Neural crest cell (in vitro differentiated cells): ENCODE measurements at regions not wholly inside any gene's neighbourhood (a gene's known extent, or its start where the extent isn't known, plus 50 kb on each side); places are given as distances from the start of the nearest gene placed in this dataset.

Source experiments
- DNase-seq: peaks from one replicate; pipeline ENCODE4 v3.0.0; 2021; ENCODE audit warnings: low read depth, mixed read lengths, low spot score
- H3K27ac Mint-ChIP-seq: one replicate; pipeline ENCODE4 v1.8.0; 2021; ENCODE audit warnings: mild to moderate bottlenecking, mixed read lengths; ENCODE audit not compliant: unreplicated experiment
- H3K27me3 Mint-ChIP-seq: 2 replicates; pipeline ENCODE4 v1.8.0; 2021; ENCODE audit warnings: low read depth, mild to moderate bottlenecking, mixed read lengths
- H3K36me3 Mint-ChIP-seq: 2 replicates; pipeline ENCODE4 v1.8.0; 2021; ENCODE audit warnings: low read depth, mild to moderate bottlenecking, mixed read lengths
- H3K4me1 Mint-ChIP-seq: 2 replicates; pipeline ENCODE4 v1.8.0; 2021; ENCODE audit warnings: mixed read lengths
- H3K4me3 Mint-ChIP-seq: one replicate; pipeline ENCODE4 v1.8.0; 2021; ENCODE audit warnings: mild to moderate bottlenecking, mixed read lengths
- H3K9me3 Mint-ChIP-seq: 2 replicates; pipeline ENCODE4 v1.8.0; 2021; ENCODE audit warnings: mixed read lengths
- CTCF ChIP-seq: fragments of 200-600 bp; sonication (generic); conservative IDR thresholded peaks from 2 replicates; pipeline ENCODE4 v1.5.0; 2021; ENCODE audit warnings: antibody characterized with exemption, mild to moderate bottlenecking

- no peak for TF ChIP-seq CTCF
- Mint-ChIP-seq H3K9me3 (no peaks in the 10 kb centered on the region), H3K4me3 (no peak overlapping the region), H3K27ac (no peak overlapping the region), H3K27me3 (no peaks in the 10 kb centered on the region), H3K4me1 (no peaks in the 10 kb centered on the region), H3K36me3 (no peaks in the 10 kb centered on the region)
- no peak for DNase-seq
Measured at GRCh38 chr4:32876546-32876945, 2156.4 kb downstream of the PCDH7 start.

- H3K27ac Mint-ChIP-seq = no peak overlapping the region
- H3K27me3 Mint-ChIP-seq = no peaks in the 10 kb centered on the region
- no peaks in the 10 kb centered on the region for H3K4me1 Mint-ChIP-seq
- DNase-seq = no peak
- H3K9me3 Mint-ChIP-seq = no peaks in the 10 kb centered on the region
- no peak overlapping the region for H3K4me3 Mint-ChIP-seq
- no peak for TF ChIP-seq CTCF
- H3K36me3 Mint-ChIP-seq = no peaks in the 10 kb centered on the region
Measured at GRCh38 chr4:32879913-32880312, 2159.7 kb downstream of the PCDH7 start.

GRCh38 chr4:32884198-32884597 is 2164.0 kb downstream of the PCDH7 start:
- Mint-ChIP-seq H3K27me3 (no peaks in the 10 kb centered on the region), H3K4me1 (no peaks in the 10 kb centered on the region), H3K27ac (no peak overlapping the region), H3K36me3 (no peaks in the 10 kb centered on the region), H3K9me3 (peaks cover 2% of the 10 kb centered on the region), H3K4me3 (no peak overlapping the region)
- TF ChIP-seq CTCF = no peak
- DNase-seq = no peak

- H3K27ac Mint-ChIP-seq = no peak overlapping the region
- no peak for DNase-seq
- H3K9me3 Mint-ChIP-seq = peaks cover 2% of the 10 kb centered on the region
- no peaks in the 10 kb centered on the region for H3K4me1 Mint-ChIP-seq
- no peak for TF ChIP-seq CTCF
- H3K36me3 Mint-ChIP-seq = no peaks in the 10 kb centered on the region
- H3K27me3 Mint-ChIP-seq = no peaks in the 10 kb centered on the region
- no peak overlapping the region for H3K4me3 Mint-ChIP-seq
Measured at GRCh38 chr4:32890398-32890797, 2170.2 kb downstream of the PCDH7 start.

- no peak for DNase-seq
- peaks cover 12% of the 10 kb centered on the region for H3K9me3 Mint-ChIP-seq
- H3K4me3 Mint-ChIP-seq = no peak overlapping the region
- H3K27me3 Mint-ChIP-seq = no peaks in the 10 kb centered on the region
- no peaks in the 10 kb centered on the region for H3K4me1 Mint-ChIP-seq
- peaks cover 3% of the 10 kb centered on the region for H3K36me3 Mint-ChIP-seq
- no peak overlapping the region for H3K27ac Mint-ChIP-seq
- TF ChIP-seq CTCF = no peak
Measured at GRCh38 chr4:32909053-32909452, 2188.9 kb downstream of the PCDH7 start.

GRCh38 chr4:32909736-32910135 is 2189.6 kb downstream of the PCDH7 start:
- no peak for DNase-seq
- no peak overlapping the region for H3K27ac Mint-ChIP-seq
- H3K27me3 Mint-ChIP-seq = no peaks in the 10 kb centered on the region
- H3K4me1 Mint-ChIP-seq = no peaks in the 10 kb centered on the region
- no peak overlapping the region for H3K4me3 Mint-ChIP-seq
- H3K36me3 Mint-ChIP-seq = peaks cover 3% of the 10 kb centered on the region
- H3K9me3 Mint-ChIP-seq = peaks cover 12% of the 10 kb centered on the region
- no peak for TF ChIP-seq CTCF
